ENCODE measurements at regions not wholly inside any gene's neighbourhood (a gene's known extent, or its start where the extent isn't known, plus 50 kb on each side); places are given as distances from the start of the nearest gene placed in this dataset.
"Not testable (repeated sequence)": the region's sequence is repeated elsewhere in the genome, so short reads cannot be mapped to it uniquely, and the experiment has no call there.

- Histone ChIP-seq H3K9me3 (replicated peaks) (no peaks in the 10 kb centered on the region), H3K27ac (no peak overlapping the region)
- no peak for DNase-seq
These were observed 106.3 kb downstream of the HNRNPD start for GRCh38 chr4:82267506-82267905.

GRCh38 chr4:82266345-82266744 is 107.4 kb downstream of the HNRNPD start:
- no peaks in the 10 kb centered on the region for H3K9me3 ChIP-seq (replicated peaks)
- H3K27me3 ChIP-seq = peaks cover 12% of the 10 kb centered on the region
- no peaks in the 10 kb centered on the region for H3K36me3 ChIP-seq
- H3K4me1 ChIP-seq = no peaks in the 10 kb centered on the region
- no peak overlapping the region for H3K4me3 ChIP-seq
- DNase-seq = no peak
- no peak overlapping the region for H3K27ac ChIP-seq

More at GRCh38 chr4:82267506-82267905, 106.3 kb downstream of the HNRNPD start:
- no peak overlapping the region for H3K4me3 ChIP-seq
- H3K36me3 ChIP-seq = no peaks in the 10 kb centered on the region
- H3K27me3 ChIP-seq = peaks cover 12% of the 10 kb centered on the region
- H3K4me1 ChIP-seq = no peaks in the 10 kb centered on the region

- Histone ChIP-seq H3K27ac (no peak overlapping the region), H3K4me1 (no peaks in the 10 kb centered on the region), H3K36me3 (no peaks in the 10 kb centered on the region), H3K9me3 (replicated peaks) (no peaks in the 10 kb centered on the region), H3K27me3 (no peaks in the 10 kb centered on the region), H3K4me3 (no peak overlapping the region)
- DNase-seq = no peak
These were observed 112.7 kb downstream of the HNRNPD start for GRCh38 chr4:82261084-82261483.

- Histone ChIP-seq H3K36me3 (no peaks in the 10 kb centered on the region), H3K4me1 (no peaks in the 10 kb centered on the region), H3K27me3 (no peaks in the 10 kb centered on the region), H3K4me3 (no peak overlapping the region), H3K9me3 (replicated peaks) (no peaks in the 10 kb centered on the region), H3K27ac (no peak overlapping the region)
- no peak for DNase-seq
These were observed 113.2 kb downstream of the HNRNPD start for GRCh38 chr4:82260632-82261031.

- H3K4me3 ChIP-seq = no peak overlapping the region
- H3K36me3 ChIP-seq = no peaks in the 10 kb centered on the region
- H3K4me1 ChIP-seq = no peaks in the 10 kb centered on the region
- no peak overlapping the region for H3K27ac ChIP-seq
- no peak for DNase-seq
- H3K27me3 ChIP-seq = no peaks in the 10 kb centered on the region; the same call in 1 of the 2 replicates
- no peaks in the 10 kb centered on the region for H3K9me3 ChIP-seq (replicated peaks)
These were observed 117.1 kb downstream of the HNRNPD start for GRCh38 chr4:82256718-82257117.

GRCh38 chr4:82255657-82256056 is 118.1 kb downstream of the HNRNPD start:
- H3K27ac ChIP-seq = no peak overlapping the region
- H3K27me3 ChIP-seq = no peaks in the 10 kb centered on the region; the same call in 1 of the 2 replicates
- H3K4me3 ChIP-seq = no peak overlapping the region
- H3K4me1 ChIP-seq = no peaks in the 10 kb centered on the region
- no peaks in the 10 kb centered on the region for H3K36me3 ChIP-seq
- DNase-seq = no peak
- no peaks in the 10 kb centered on the region for H3K9me3 ChIP-seq (replicated peaks)

- H3K9me3 ChIP-seq (replicated peaks) = 0 out of 2 replicates have a peak, but pooled peaks cover 3% of the 10 kb centered on the region
- H3K36me3 ChIP-seq = no peaks in the 10 kb centered on the region
- no peak overlapping the region for H3K4me3 ChIP-seq
- no peak for DNase-seq
- no peaks in the 10 kb centered on the region; the same call in 1 of the 2 replicates for H3K27me3 ChIP-seq
- no peaks in the 10 kb centered on the region for H3K4me1 ChIP-seq
- no peak overlapping the region for H3K27ac ChIP-seq
These were observed 124.7 kb downstream of the HNRNPD start for GRCh38 chr4:82248903-82249632.

- Histone ChIP-seq H3K27me3 (peaks cover 6% of the 10 kb centered on the region; the same call in 1 of the 2 replicates), H3K4me3 (no peak overlapping the region), H3K36me3 (no peaks in the 10 kb centered on the region), H3K4me1 (no peaks in the 10 kb centered on the region), H3K27ac (no peak overlapping the region), H3K9me3 (replicated peaks) (0 out of 2 replicates have a peak, but pooled peaks cover 3% of the 10 kb centered on the region)
- peak in 1 of 2 experiments; percentile 20 for DNase-seq
These were observed 126.2 kb downstream of the HNRNPD start for GRCh38 chr4:82247629-82248028.

GRCh38 chr4:82247171-82247570 is 126.6 kb downstream of the HNRNPD start:
- 0 out of 2 replicates have a peak, but pooled peaks cover 3% of the 10 kb centered on the region for H3K9me3 ChIP-seq (replicated peaks)

GRCh38 chr4:82241534-82241933 is 132.3 kb downstream of the HNRNPD start:
- DNase-seq = no peak
- Histone ChIP-seq H3K27me3 (peaks cover 8% of the 10 kb centered on the region), H3K4me3 (no peak overlapping the region), H3K4me1 (no peaks in the 10 kb centered on the region), H3K27ac (no peak overlapping the region), H3K9me3 (replicated peaks) (no peaks in the 10 kb centered on the region), H3K36me3 (no peaks in the 10 kb centered on the region)

More at GRCh38 chr4:82247171-82247570, 126.6 kb downstream of the HNRNPD start:
- no peak for DNase-seq
- Histone ChIP-seq H3K4me3 (no peak overlapping the region), H3K27me3 (peaks cover 6% of the 10 kb centered on the region; the same call in 1 of the 2 replicates), H3K36me3 (no peaks in the 10 kb centered on the region), H3K27ac (no peak overlapping the region), H3K4me1 (no peaks in the 10 kb centered on the region)

- Histone ChIP-seq H3K36me3 (no peaks in the 10 kb centered on the region), H3K4me3 (no peak overlapping the region), H3K4me1 (no peaks in the 10 kb centered on the region), H3K27me3 (peaks cover 8% of the 10 kb centered on the region), H3K9me3 (replicated peaks) (no peaks in the 10 kb centered on the region), H3K27ac (no peak overlapping the region)
- no peak for DNase-seq
These were observed 133.4 kb downstream of the HNRNPD start for GRCh38 chr4:82240410-82240809.

GRCh38 chr4:82237142-82237541 is 136.6 kb downstream of the HNRNPD start:
- not testable (repeated sequence) for H3K27me3 ChIP-seq; H3K9me3 ChIP-seq (replicated peaks); DNase-seq; H3K4me3 ChIP-seq; H3K4me1 ChIP-seq; H3K36me3 ChIP-seq; H3K27ac ChIP-seq

GRCh38 chr4:82235346-82235745 is 138.4 kb downstream of the HNRNPD start:
- Histone ChIP-seq H3K9me3 (replicated peaks) (no peaks in the 10 kb centered on the region), H3K27me3 (peaks cover 3% of the 10 kb centered on the region; the same call in 1 of the 2 replicates), H3K27ac (no peak overlapping the region), H3K4me1 (no peaks in the 10 kb centered on the region), H3K4me3 (no peak overlapping the region), H3K36me3 (no peaks in the 10 kb centered on the region)
- DNase-seq = no peak

GRCh38 chr4:82232891-82233290 is 140.9 kb downstream of the HNRNPD start:
- no peaks in the 10 kb centered on the region for H3K4me1 ChIP-seq
- DNase-seq = no peak
- no peaks in the 10 kb centered on the region for H3K36me3 ChIP-seq
- no peak overlapping the region for H3K4me3 ChIP-seq
- peaks cover 5% of the 10 kb centered on the region; the same call in 1 of the 2 replicates for H3K27me3 ChIP-seq
- no peaks in the 10 kb centered on the region for H3K9me3 ChIP-seq (replicated peaks)
- H3K27ac ChIP-seq = no peak overlapping the region

GRCh38 chr4:82231806-82232205 is 142.0 kb downstream of the HNRNPD start:
- no peak overlapping the region for H3K27ac ChIP-seq
- peaks cover 5% of the 10 kb centered on the region; the same call in 1 of the 2 replicates for H3K27me3 ChIP-seq
- no peak for DNase-seq
- no peaks in the 10 kb centered on the region for H3K4me1 ChIP-seq
- H3K9me3 ChIP-seq (replicated peaks) = no peaks in the 10 kb centered on the region
- H3K4me3 ChIP-seq = no peak overlapping the region
- no peaks in the 10 kb centered on the region for H3K36me3 ChIP-seq

GRCh38 chr4:82230306-82230705 is 143.5 kb downstream of the HNRNPD start:
- Histone ChIP-seq H3K4me1 (no peaks in the 10 kb centered on the region), H3K4me3 (no peak overlapping the region), H3K36me3 (no peaks in the 10 kb centered on the region), H3K27ac (no peak overlapping the region), H3K27me3 (peaks cover 5% of the 10 kb centered on the region; the same call in 1 of the 2 replicates), H3K9me3 (replicated peaks) (no peaks in the 10 kb centered on the region)
- DNase-seq = no peak
